ENCODE measurements at regions not wholly inside any gene's neighbourhood (a gene's known extent, or its start where the extent isn't known, plus 50 kb on each side); places are given as distances from the start of the nearest gene placed in this dataset.

DNA sequence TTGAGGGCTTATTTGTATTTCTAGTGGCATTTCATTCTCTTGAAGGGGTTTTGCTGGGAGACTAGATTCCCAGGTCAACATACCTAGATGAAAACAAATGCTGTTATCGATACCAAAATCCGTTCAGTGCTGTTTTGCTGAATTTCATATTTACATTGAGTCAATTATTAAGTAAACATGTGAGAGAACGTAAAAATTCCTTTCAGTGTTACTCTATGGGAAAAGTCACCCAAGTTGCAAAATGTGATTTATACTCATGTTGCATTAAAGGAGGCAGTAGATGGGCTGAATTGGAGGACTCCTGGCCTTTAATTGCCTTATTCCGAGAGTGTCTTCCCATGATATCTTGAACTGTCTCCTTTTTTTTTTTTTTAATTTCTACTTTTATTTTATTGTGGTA is 1011.3 kb upstream of the NR2F2 start:
- no peak for TF ChIP-seq POLR2AphosphoS5 (IDR thresholded peaks at IDR 0.05; ENCODE audit: low read depth, low read length)
- TF ChIP-seq SP2 (IDR thresholded peaks at IDR 0.05; ENCODE audit: low read length), result no peak
- no peak for TF ChIP-seq CBX5 (IDR thresholded peaks at IDR 0.05; ENCODE audit: low read depth, low read length)
- TF ChIP-seq, protein P1, sequence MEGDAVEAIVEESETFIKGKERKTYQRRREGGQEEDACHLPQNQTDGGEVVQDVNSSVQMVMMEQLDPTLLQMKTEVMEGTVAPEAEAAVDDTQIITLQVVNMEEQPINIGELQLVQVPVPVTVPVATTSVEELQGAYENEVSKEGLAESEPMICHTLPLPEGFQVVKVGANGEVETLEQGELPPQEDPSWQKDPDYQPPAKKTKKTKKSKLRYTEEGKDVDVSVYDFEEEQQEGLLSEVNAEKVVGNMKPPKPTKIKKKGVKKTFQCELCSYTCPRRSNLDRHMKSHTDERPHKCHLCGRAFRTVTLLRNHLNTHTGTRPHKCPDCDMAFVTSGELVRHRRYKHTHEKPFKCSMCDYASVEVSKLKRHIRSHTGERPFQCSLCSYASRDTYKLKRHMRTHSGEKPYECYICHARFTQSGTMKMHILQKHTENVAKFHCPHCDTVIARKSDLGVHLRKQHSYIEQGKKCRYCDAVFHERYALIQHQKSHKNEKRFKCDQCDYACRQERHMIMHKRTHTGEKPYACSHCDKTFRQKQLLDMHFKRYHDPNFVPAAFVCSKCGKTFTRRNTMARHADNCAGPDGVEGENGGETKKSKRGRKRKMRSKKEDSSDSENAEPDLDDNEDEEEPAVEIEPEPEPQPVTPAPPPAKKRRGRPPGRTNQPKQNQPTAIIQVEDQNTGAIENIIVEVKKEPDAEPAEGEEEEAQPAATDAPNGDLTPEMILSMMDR (IDR thresholded peaks at IDR 0.05; ENCODE audit: control extremely low read depth in 1 of 3, insufficient read depth in 1 of 3, low read depth in 1 of 3, low read length in 3 of 3), result no peak
- no peak for TF ChIP-seq POLR2A (IDR thresholded peaks at IDR 0.05; ENCODE audit: control extremely low read depth in 1 of 2, low read depth in 2 of 2, low read length in 2 of 2)
- no peak for TF ChIP-seq JUN (IDR thresholded peaks at IDR 0.05; ENCODE audit: low read depth, low read length)
- TF ChIP-seq SP1 (IDR thresholded peaks at IDR 0.05; ENCODE audit: low read depth, low read length), result no peak
- no peak for TF ChIP-seq CHD2 (IDR thresholded peaks at IDR 0.05; ENCODE audit: low read length)
- no peak for TF ChIP-seq EZH2 (IDR thresholded peaks at IDR 0.05; ENCODE audit: low read depth, low read length, severe bottlenecking)
- no peak for TF ChIP-seq CREB1 (IDR thresholded peaks at IDR 0.05)
- TF ChIP-seq MAFK (IDR thresholded peaks at IDR 0.05; ENCODE audit: low read depth, low read length), result no peak

Measured in H1 (cell line).